ENCODE measurements at regions not wholly inside any gene's neighbourhood (a gene's known extent, or its start where the extent isn't known, plus 50 kb on each side); places are given as distances from the start of the nearest gene placed in this dataset.

DNA sequence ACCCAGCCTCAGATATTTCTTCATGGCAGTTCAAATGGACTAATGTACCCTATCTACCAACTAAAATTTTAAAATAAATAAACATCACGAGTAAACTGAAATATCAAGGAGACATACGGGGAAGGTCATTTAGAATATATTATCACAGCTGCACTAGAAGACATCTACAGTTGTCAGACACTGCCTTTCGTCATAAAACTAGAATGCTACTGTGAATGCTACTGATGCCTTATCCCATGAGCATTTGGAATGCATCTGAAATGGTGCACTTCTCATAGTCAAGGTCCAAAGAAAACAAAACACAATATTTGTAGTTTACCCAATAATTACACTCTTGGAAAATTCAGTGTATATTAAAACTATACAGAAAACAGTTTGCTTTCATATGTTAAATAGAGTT, 165.2 kb downstream of the MREG start:
- H3K4me3 ChIP-seq (ENCODE audit: low read depth in 2 of 2, low read length in 2 of 2): no peak overlapping the region
- no peak for DNase-seq (ENCODE audit: low read depth, low spot score)
- intact Hi-C loops (cut with micrococcal nuclease; ENCODE audit: unreplicated experiment): no loop called here
- in situ Hi-C loops (cut with HindIII; ENCODE audit: low pct_unique_long_range_greater_than_20kb, low sequenced_read_pairs): no loop called here
- ChIA-PET POLR2A (no interaction called here), CTCF (no interaction called here)
- no peaks in the 10 kb centered on the region for H3K9me3 ChIP-seq (ENCODE audit: control insufficient read depth, insufficient read depth, low read depth, low read length)
- H3K27ac ChIP-seq (ENCODE audit: low read length): no peak overlapping the region
- H3K4me1 ChIP-seq (ENCODE audit: control insufficient read depth, insufficient read depth, low read length): no peaks in the 10 kb centered on the region; the same call in 1 of the 2 replicates
- no TSS peak for BruUV-seq (replicated peaks)
- ATAC-seq: no peak
- no peaks in the 10 kb centered on the region for H3K27me3 ChIP-seq (ENCODE audit: control insufficient read depth, insufficient read depth, low read length)
- H3K36me3 ChIP-seq (ENCODE audit: control insufficient read depth, insufficient read depth, low read length): no peaks in the 10 kb centered on the region
- TF ChIP-seq, protein P1, sequence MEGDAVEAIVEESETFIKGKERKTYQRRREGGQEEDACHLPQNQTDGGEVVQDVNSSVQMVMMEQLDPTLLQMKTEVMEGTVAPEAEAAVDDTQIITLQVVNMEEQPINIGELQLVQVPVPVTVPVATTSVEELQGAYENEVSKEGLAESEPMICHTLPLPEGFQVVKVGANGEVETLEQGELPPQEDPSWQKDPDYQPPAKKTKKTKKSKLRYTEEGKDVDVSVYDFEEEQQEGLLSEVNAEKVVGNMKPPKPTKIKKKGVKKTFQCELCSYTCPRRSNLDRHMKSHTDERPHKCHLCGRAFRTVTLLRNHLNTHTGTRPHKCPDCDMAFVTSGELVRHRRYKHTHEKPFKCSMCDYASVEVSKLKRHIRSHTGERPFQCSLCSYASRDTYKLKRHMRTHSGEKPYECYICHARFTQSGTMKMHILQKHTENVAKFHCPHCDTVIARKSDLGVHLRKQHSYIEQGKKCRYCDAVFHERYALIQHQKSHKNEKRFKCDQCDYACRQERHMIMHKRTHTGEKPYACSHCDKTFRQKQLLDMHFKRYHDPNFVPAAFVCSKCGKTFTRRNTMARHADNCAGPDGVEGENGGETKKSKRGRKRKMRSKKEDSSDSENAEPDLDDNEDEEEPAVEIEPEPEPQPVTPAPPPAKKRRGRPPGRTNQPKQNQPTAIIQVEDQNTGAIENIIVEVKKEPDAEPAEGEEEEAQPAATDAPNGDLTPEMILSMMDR (IDR thresholded peaks at IDR 0.05): no peak
- no peak for TF ChIP-seq SIN3A (IDR thresholded peaks at IDR 0.05; ENCODE audit: borderline replicate concordance, insufficient read depth, low read depth, low read length)
- TF ChIP-seq TCF7L2 (IDR thresholded peaks at IDR 0.05; ENCODE audit: low read depth, low read length): no peak
- TF ChIP-seq, protein P2, sequence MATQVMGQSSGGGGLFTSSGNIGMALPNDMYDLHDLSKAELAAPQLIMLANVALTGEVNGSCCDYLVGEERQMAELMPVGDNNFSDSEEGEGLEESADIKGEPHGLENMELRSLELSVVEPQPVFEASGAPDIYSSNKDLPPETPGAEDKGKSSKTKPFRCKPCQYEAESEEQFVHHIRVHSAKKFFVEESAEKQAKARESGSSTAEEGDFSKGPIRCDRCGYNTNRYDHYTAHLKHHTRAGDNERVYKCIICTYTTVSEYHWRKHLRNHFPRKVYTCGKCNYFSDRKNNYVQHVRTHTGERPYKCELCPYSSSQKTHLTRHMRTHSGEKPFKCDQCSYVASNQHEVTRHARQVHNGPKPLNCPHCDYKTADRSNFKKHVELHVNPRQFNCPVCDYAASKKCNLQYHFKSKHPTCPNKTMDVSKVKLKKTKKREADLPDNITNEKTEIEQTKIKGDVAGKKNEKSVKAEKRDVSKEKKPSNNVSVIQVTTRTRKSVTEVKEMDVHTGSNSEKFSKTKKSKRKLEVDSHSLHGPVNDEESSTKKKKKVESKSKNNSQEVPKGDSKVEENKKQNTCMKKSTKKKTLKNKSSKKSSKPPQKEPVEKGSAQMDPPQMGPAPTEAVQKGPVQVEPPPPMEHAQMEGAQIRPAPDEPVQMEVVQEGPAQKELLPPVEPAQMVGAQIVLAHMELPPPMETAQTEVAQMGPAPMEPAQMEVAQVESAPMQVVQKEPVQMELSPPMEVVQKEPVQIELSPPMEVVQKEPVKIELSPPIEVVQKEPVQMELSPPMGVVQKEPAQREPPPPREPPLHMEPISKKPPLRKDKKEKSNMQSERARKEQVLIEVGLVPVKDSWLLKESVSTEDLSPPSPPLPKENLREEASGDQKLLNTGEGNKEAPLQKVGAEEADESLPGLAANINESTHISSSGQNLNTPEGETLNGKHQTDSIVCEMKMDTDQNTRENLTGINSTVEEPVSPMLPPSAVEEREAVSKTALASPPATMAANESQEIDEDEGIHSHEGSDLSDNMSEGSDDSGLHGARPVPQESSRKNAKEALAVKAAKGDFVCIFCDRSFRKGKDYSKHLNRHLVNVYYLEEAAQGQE (IDR thresholded peaks at IDR 0.05; ENCODE audit: insufficient read depth in 1 of 2, low read depth in 2 of 2, low read length in 1 of 2): no peak
- TF ChIP-seq POLR2AphosphoS5 (IDR thresholded peaks at IDR 0.05; ENCODE audit: low read depth, low read length): no peak

DNA sequence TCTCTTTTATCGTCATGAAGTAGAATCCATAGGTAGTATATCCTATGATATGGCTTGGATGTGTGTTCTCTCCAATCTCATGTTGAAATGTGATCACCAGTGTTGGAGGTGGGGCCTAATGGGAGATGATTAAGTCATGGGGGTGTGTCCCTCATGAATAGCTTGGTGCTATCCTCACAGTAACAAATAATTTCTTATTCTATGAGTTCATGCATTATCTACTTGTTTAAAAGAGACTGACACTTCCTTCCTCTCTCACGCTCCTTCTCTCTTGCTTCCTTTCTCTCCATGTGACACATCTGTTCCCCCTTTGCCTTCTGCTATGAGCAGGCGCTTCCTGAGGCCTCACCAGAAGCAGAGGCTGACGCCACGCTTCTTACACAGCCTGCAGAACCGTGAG, 165.6 kb downstream of the MREG start:
- in situ Hi-C loops (cut with HindIII; ENCODE audit: low pct_unique_long_range_greater_than_20kb, low sequenced_read_pairs): no loop called here
- no TSS peak for BruUV-seq (replicated peaks)
- Histone ChIP-seq H3K4me3 (ENCODE audit: low read depth in 2 of 2, low read length in 2 of 2) (no peak overlapping the region), H3K4me1 (ENCODE audit: control insufficient read depth, insufficient read depth, low read length) (no peaks in the 10 kb centered on the region; the same call in 1 of the 2 replicates), H3K36me3 (ENCODE audit: control insufficient read depth, insufficient read depth, low read length) (no peaks in the 10 kb centered on the region), H3K27ac (ENCODE audit: low read length) (no peak overlapping the region), H3K27me3 (ENCODE audit: control insufficient read depth, insufficient read depth, low read length) (no peaks in the 10 kb centered on the region), H3K9me3 (ENCODE audit: control insufficient read depth, insufficient read depth, low read depth, low read length) (no peaks in the 10 kb centered on the region)
- TF ChIP-seq POLR2AphosphoS5 (IDR thresholded peaks at IDR 0.05; ENCODE audit: low read depth, low read length) (no peak), SIN3A (IDR thresholded peaks at IDR 0.05; ENCODE audit: borderline replicate concordance, insufficient read depth, low read depth, low read length) (no peak), TCF7L2 (IDR thresholded peaks at IDR 0.05; ENCODE audit: low read depth, low read length) (no peak)
- TF ChIP-seq, protein P2 (IDR thresholded peaks at IDR 0.05; ENCODE audit: insufficient read depth in 1 of 2, low read depth in 2 of 2, low read length in 1 of 2): no peak
- TF ChIP-seq, protein P1 (IDR thresholded peaks at IDR 0.05): no peak
- CTCF ChIA-PET: no interaction called here
- POLR2A ChIA-PET: no interaction called here
- ATAC-seq: no peak
- intact Hi-C loops (cut with micrococcal nuclease; ENCODE audit: unreplicated experiment): no loop called here
- DNase-seq (ENCODE audit: low read depth, low spot score): no peak
